Hematopoietic multipotent progenitor cell treated with erythropoietin and hydrocortisone succinate and interleukin-3 and kit ligand, for 6 days (in vitro differentiated cells): ENCODE measurements at regions not wholly inside any gene's neighbourhood (a gene's known extent, or its start where the extent isn't known, plus 50 kb on each side); places are given as distances from the start of the nearest gene placed in this dataset.

Experiments
- DNase-seq: peaks from one replicate; pipeline ENCODE4 v3.0.0-alpha.2; 2015

- DNase-seq: no peak
Observed at GRCh38 chr13:82664183-82664582, 1218.1 kb downstream of the SLITRK1 start.

DNA sequence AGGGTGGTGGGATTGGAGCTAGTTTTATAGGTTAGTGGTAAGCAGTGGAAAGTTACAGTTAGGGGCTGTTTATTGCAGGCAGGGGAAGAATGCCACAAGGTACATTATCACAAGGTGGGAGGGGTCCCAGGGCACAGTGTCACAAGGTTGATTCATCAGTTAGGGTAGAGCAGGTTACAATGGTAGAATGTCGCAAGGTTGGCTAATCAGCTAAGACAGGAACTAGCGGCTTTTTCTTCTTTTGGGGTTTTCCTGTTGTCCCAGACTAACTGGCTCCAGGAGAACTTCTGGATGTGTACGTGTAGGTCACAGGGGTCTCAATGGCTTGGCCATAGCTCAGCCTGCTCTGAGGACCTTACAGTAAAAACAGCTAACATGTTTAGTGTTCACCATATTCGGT lies 1221.1 kb downstream of the SLITRK1 start:
- DNase-seq: no peak

GRCh38 chr13:82658811-82659210 lies 1223.5 kb downstream of the SLITRK1 start:
- DNase-seq: no peak

- no peak for DNase-seq
Observed at GRCh38 chr13:82657471-82657870, 1224.8 kb downstream of the SLITRK1 start.

DNA sequence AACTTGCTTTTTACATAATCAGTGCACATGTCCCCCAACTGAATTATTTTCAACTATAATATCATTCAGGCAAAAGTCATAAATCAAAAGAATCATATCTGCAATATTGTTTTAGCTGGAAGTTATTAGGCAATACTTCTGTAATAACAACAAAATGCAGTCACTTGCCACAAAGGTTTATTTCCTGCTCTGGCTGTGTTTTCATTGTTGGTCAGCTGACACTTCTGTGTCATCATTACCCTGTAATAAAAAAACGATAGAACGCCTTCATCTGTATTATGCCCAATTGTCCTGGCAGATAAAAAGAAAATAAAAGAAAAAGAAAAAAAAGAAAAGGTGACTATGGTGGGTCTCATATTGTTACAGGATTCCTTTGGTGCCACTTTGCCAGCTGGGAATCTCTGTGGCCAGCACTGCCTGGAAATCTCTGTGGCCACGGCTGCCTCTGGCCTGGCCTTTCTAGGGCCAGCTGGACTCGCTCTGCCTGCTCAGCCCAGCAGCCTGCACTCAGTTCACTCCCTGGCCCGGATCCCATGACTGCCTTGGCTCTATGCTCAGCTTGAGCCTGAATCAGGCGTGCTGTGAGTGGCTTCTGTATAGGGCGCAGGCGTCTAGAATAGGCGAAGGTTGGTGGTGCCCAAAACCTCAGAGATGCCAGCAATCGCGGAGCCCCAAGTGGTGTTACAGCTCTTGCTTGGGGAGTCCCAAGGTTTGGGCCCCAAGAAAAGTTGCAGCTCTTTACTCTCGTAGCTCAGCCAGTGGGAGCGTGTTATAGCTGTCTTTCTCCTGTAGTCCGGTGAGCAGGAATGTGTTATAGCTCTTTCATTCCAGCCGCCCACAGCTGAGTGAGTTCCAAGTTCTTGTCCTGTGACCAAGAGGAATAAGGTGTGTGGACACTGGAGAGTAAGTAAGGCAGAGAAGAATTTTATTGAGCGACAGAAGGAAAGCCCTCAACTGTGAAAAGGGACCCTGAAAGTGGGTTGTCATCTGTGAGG lies 1227.1 kb downstream of the SLITRK1 start:
- DNase-seq: no peak

DNA sequence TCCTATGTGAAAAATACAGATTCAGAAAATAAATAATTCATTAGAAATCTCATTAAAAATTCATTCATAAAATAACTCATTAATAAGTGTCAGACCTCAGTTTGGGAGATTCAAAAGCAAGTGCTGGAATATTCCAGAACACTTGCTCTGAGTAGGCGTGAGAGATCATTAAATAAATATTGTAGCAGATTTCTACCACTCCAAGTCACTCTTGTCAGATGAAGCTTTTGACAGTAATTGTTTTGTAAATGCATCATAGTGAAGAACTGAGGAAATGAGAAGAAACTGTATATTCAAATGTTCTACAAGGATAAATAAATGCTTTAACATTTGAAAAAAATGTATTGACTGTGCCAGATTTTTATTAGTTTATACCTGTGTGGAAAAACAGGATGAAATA lies 1228.1 kb downstream of the SLITRK1 start:
- no peak for DNase-seq

DNA sequence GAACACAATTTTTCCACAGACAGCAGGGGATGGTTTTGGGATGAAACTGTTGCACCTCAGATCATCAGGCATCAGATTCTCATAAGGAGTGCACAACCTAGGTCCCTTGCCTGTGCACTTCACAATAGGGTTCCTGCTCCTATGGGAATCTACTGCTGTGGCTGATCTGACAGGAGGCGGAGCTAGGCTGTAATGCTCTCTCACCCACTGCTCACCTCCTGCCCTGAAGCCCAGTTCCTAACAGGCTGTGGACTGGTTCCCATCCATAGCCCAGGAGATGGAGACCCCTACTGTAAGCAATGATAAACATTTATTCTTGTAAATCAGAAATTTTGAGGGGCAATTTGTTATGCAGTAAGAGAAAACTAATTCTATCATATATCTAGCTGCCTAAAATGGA lies 1234.7 kb downstream of the SLITRK1 start:
- no peak for DNase-seq

DNA sequence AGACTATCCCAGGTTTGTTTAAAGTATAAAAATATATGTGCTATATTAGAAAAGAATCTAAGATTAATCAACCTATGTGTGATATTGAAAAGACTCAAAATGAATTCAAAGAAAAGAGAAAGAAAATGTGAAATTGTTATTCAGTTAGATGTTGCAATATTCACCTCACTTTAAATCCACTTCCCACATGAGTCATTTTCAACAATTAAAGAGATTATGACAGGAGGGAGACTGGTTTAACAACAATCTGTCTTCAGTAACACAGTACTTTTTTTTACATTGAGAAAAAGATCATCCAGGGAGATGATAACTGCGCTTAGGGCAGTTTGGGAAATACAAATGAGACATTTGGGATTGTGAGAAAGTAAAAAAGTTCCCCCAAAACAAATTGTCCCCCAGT lies 1246.2 kb downstream of the SLITRK1 start:
- peak; percentile 3 for DNase-seq

DNA sequence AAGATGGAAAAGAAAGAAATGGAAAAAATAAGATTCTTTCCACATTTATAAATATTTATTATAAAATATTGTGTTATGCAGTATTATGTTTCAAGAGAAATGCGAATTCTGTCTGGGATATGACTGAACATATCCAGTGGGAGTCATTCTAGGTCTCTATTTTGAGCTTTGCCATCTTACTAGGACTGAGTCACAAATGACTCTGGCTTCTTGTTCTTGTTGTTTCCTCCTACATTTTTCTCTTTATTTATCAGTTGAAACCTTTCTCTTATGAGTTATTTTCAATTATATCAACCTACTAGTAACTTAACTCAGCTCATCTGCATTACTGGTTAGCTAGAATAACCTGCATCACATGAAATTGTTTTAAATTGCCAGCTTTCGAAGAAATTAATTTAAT lies 1247.3 kb downstream of the SLITRK1 start:
- no peak for DNase-seq

DNA sequence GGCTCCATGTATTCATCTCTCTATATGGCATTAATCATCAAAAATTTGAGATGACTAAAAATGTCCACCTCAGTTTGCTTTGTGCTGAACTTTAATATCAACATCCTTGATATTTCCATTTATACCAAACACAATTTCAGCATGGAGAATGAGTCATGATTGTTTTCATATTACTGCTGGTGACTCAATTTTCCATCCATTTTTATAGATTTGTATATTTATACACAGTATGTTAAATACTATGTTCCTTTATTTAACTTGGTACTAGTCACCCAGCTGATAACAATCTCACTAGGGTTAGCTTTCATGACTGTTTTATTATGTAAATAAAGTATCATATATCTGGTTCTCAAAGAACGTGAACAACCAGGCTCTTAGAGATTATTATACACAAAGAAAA lies 1255.1 kb downstream of the SLITRK1 start:
- no peak for DNase-seq

GRCh38 chr13:82625717-82626116 lies 1256.6 kb downstream of the SLITRK1 start:
- no peak for DNase-seq

DNA sequence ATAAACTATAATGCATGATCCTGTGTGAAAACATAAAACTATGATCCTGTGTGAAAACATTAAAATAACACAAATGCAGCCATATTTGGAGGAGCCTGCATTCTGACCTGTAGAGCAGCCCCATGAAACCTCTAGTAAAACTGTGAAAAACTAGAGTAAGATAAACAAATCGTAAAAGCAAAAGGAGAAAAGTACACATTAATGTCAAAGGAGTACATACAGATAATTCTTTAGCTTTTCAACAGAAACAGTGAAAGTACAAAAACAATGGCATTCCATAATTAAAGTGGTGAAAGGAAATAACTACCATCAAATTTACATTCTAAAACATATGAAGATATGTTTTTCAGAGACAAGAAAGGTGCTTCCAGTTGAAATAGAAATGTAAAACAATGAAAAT lies 1267.2 kb downstream of the SLITRK1 start:
- DNase-seq: no peak

DNA sequence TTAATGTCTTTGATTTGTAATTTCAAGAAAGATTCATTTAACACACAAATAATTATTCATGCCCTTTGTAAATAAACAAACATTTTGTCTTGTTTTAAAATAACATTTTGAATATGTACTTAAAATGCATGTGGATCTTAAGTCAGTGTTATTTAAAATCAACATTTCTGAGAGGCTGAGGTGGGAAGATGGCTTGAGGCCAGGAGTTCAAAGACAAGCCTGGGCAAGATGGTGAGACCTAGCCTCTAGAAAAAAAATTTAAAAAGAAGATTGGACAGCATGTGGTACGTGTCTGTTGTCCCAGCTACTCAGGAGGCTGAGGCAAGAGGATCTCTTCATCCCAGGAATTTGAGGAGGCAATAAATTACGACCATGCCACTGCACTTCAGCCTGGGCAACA lies 1268.2 kb downstream of the SLITRK1 start:
- DNase-seq: no peak

DNA sequence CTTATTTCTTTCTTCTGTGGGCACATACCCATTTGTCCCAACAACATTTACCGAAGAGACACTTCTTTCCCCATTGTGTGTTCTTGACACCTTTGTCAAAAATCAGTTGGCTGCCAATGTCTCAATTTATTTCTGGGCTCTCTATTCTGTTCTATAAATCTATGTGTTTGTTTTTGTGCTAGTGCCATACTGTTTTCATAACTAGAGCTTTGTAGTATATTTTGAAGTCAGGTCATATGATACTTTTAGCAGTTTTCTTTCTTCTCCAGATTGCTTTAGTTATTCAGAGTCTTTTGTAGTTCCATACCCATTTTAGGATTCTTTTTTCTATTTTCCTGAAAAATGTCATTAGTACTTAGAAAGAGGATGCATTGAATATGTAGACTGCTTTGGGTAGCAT lies 1276.3 kb downstream of the SLITRK1 start:
- DNase-seq: no peak

- DNase-seq: no peak
Observed at GRCh38 chr13:82597747-82598146, 1284.5 kb downstream of the SLITRK1 start.

DNA sequence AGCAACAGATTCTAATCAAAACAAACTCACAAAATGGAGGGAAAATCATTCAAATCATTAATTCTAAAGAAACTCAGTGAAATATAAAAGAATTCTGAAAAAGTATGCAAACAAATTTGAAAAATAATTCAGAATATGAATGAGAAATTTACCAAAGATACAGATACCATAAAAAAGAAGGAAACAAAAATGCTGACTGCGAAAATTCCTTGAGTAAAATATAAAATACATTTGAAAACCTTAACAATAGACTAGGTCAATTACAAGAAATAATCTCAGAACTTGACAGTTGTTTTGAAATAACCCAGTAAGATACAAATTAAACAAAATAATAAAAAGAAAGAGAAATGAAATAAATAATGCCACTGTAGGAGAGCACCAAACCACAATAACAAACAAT lies 1289.0 kb downstream of the SLITRK1 start:
- no peak for DNase-seq

GRCh38 chr13:82571653-82572052 lies 1310.6 kb downstream of the SLITRK1 start:
- DNase-seq: peak; percentile 18

- no peak for DNase-seq
Observed at GRCh38 chr13:82569581-82569980, 1312.7 kb downstream of the SLITRK1 start.

GRCh38 chr13:82566864-82567263 lies 1315.4 kb downstream of the SLITRK1 start:
- DNase-seq: no peak

DNA sequence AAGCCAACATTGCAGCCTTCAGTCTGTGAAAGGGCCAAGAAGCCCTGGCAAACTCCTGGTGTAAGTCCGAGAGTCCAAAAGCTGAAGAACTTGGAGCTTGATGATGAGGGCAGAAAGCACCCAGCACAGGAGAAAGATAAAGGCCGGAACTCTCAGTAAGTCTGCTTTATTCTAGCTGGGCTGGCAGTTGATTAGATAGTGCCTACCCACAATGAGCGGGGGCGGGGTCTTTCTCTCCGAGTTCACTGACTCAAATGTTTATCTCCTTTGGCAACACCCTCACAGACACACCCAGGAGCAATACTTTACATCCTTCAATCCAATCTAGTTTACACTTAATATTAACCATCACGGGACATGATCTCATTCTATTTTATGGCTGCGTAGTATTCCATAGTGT lies 1317.1 kb downstream of the SLITRK1 start:
- peak; percentile 93 for DNase-seq

GRCh38 chr13:82560889-82561288 lies 1321.4 kb downstream of the SLITRK1 start:
- DNase-seq: no peak

DNA sequence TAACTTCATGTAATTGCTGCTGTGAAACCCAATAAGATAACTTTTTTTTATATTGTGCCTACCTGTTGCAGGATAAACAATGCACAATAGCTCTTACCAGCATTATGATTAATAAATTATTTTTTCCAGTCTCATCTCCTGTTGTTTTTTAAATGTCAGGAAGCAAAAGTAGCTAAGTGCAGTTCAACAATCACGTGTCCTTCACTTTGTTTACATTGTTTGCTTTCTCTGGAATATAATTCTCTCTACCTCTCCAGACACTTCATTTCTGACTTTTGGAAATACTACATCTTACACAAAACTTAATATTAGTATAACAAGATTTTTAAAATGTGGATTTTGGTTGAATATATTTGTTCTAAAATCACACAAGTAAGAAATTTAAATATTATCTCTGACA lies 1359.4 kb downstream of the SLITRK1 start:
- no peak for DNase-seq

GRCh38 chr13:82506805-82507414 lies 1375.4 kb downstream of the SLITRK1 start:
- DNase-seq: peak; percentile 8

DNA sequence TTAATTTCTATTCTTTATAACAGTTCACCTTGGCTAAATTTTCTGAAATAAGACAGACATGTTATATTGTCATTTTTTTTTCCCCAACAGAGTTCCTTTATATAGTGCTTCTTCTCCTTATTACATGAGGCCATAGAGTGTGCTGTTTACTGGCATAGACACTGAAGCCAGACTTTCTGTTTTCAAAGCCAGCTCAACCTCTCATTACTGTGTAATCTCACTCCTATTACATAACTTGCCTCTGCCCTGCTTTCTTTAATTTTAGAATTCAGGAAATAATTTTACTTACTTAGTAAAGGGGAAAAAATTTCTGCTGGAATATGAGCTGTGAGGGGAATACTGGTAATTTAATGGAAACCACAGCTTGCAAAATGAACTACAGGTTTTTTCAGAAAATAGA lies 1380.4 kb downstream of the SLITRK1 start:
- DNase-seq: no peak
